Spinal cord (tissue), 9 donors: ENCODE measurements at regions not wholly inside any gene's neighbourhood (a gene's known extent, or its start where the extent isn't known, plus 50 kb on each side); places are given as distances from the start of the nearest gene placed in this dataset.
A peak's percentile ranks its signal among the peaks of the same experiment; 100 is the strongest.

Experiments used
- DNase-seq, 6 donors: peaks; one replicate each; pipeline versions ENCODE4 v3.0.0 to v3.0.0-alpha.2; 2013 to 2015; ENCODE audit warnings: low spot score in 6 of 6, low read depth in 4 of 6
- H3K27ac ChIP-seq: one replicate; pipeline ENCODE4 v1.5.1; 2013; ENCODE audit warnings: low read depth, low read length, control low read depth
- H3K27me3 ChIP-seq: one replicate; pipeline ENCODE4 v1.6.1; 2013; ENCODE audit warnings: low read length; ENCODE audit not compliant: control insufficient read depth, insufficient read depth
- H3K36me3 ChIP-seq: one replicate; pipeline ENCODE4 v1.6.1; 2013; ENCODE audit warnings: low read length; ENCODE audit not compliant: control insufficient read depth, insufficient read depth
- H3K4me1 ChIP-seq: one replicate; pipeline ENCODE4 v1.6.1; 2013; ENCODE audit warnings: low read length; ENCODE audit not compliant: control insufficient read depth, insufficient read depth
- H3K4me3 ChIP-seq: one replicate; pipeline ENCODE4 v1.5.1; 2013; ENCODE audit warnings: low read depth, low read length, control low read depth
- H3K9me3 ChIP-seq: one replicate; pipeline ENCODE4 v1.6.1; 2013; ENCODE audit warnings: low read length; ENCODE audit not compliant: control insufficient read depth, insufficient read depth
- WGBS: methylation state at CpG from one replicate; pipeline ENCODE4 v1.1.5; 2013; ENCODE audit warnings: missing lambda C conversion rate; ENCODE audit not compliant: insufficient coverage; 5-methylcytosine and 5-hydroxymethylcytosine counted together
- donor health status: healthy.

DNA sequence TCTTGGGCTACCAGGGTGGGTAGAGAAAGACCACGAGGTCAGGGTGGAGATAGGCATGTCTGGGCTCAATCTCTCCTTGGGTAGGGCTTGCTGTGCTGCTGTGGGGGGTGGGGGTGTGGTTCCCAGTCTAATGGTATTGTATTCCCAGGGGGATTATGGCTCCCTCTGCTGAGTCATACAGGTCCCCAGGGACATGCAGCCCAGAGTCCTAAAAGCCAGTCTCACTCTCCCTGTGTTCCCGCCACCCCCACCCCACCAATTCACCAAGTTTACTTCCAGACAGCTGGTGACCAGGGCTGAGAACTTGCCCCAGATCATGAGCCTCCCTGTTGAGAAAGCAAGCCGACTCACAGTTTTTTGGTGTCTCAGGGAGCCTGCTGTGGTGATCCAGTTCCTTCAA lies 367.6 kb downstream of the C12orf75 start:
- Histone ChIP-seq H3K4me1 (no peaks in the 10 kb centered on the region), H3K9me3 (no peaks in the 10 kb centered on the region), H3K4me3 (no peak overlapping the region), H3K36me3 (no peaks in the 10 kb centered on the region), H3K27ac (no peak overlapping the region), H3K27me3 (no peaks in the 10 kb centered on the region)
- no peak for DNase-seq
- WGBS = 74% methylated on average over 2 of the region's 3 CpGs

- Histone ChIP-seq H3K9me3 (no peaks in the 10 kb centered on the region), H3K4me1 (no peaks in the 10 kb centered on the region)
Measured at GRCh38 chr12:105699209-105699608, 368.7 kb downstream of the C12orf75 start.

DNA sequence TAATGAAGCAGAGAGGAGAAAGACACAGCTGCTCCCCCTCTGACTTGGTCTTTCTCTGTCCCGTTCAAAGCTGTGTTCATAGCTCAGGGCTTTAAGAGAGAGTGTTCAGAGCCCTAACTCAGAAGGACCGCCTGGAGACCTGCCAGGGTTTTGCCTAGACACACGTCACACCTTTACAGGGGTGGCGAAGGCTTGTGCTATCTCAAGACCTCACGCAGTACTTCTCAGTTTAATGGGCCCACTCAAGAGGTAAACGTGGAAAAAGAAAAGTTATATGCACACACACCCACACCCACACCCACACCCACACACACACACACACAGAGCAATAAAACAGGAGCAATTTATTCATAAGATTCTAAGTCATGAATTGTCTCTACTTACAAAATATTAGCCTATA lies 374.3 kb downstream of the C12orf75 start:
- Histone ChIP-seq H3K9me3 (no peaks in the 10 kb centered on the region), H3K4me1 (peaks cover 5% of the 10 kb centered on the region), H3K27me3 (no peaks in the 10 kb centered on the region), H3K27ac (no peak overlapping the region), H3K4me3 (no peak overlapping the region), H3K36me3 (no peaks in the 10 kb centered on the region)
- WGBS = 33% methylated on average over 1 of the region's 6 CpGs
- DNase-seq = no peak

More at GRCh38 chr12:105699209-105699608, 368.7 kb downstream of the C12orf75 start:
- no peaks in the 10 kb centered on the region for H3K36me3 ChIP-seq
- no CpG with 5 or more reads among the region's 1 CpG for WGBS
- no peak overlapping the region for H3K4me3 ChIP-seq
- H3K27me3 ChIP-seq = no peaks in the 10 kb centered on the region
- no peak overlapping the region for H3K27ac ChIP-seq
- no peak for DNase-seq

GRCh38 chr12:105705235-105705634 lies 374.7 kb downstream of the C12orf75 start:
- H3K36me3 ChIP-seq = no peaks in the 10 kb centered on the region
- WGBS = 84% methylated on average over 4 of the region's 8 CpGs
- no peak for DNase-seq
- no peaks in the 10 kb centered on the region for H3K9me3 ChIP-seq
- H3K27ac ChIP-seq = no peak overlapping the region
- H3K27me3 ChIP-seq = no peaks in the 10 kb centered on the region
- H3K4me1 ChIP-seq = peaks cover 5% of the 10 kb centered on the region
- H3K4me3 ChIP-seq = no peak overlapping the region

DNA sequence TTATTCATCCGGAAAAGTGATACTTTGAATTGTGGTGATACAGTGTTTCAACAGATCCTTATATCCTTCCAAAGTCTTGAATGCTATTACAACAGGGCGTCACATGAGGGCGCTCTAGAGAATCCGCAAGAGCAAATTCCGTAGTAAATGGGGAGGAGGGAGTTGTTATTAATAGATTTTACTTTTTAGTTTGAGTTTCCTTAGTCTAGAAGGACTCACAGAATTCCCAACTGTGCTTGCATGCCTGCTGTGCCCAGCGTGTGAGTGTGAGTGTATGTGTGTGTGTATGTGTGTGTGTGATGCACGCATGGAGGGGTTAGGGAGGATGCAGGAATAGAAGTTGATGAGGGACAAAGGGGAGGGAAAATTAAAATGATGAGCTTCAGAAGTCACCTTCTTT lies 375.3 kb downstream of the C12orf75 start:
- H3K27ac ChIP-seq = no peak overlapping the region
- WGBS = 26% methylated on average over 6 of the region's 7 CpGs
- no peaks in the 10 kb centered on the region for H3K27me3 ChIP-seq
- peak in 3 of 6 donors; percentile 44 to 88 (median 73) for DNase-seq
- peaks cover 5% of the 10 kb centered on the region for H3K4me1 ChIP-seq
- H3K36me3 ChIP-seq = no peaks in the 10 kb centered on the region
- no peak overlapping the region for H3K4me3 ChIP-seq
- H3K9me3 ChIP-seq = no peaks in the 10 kb centered on the region

DNA sequence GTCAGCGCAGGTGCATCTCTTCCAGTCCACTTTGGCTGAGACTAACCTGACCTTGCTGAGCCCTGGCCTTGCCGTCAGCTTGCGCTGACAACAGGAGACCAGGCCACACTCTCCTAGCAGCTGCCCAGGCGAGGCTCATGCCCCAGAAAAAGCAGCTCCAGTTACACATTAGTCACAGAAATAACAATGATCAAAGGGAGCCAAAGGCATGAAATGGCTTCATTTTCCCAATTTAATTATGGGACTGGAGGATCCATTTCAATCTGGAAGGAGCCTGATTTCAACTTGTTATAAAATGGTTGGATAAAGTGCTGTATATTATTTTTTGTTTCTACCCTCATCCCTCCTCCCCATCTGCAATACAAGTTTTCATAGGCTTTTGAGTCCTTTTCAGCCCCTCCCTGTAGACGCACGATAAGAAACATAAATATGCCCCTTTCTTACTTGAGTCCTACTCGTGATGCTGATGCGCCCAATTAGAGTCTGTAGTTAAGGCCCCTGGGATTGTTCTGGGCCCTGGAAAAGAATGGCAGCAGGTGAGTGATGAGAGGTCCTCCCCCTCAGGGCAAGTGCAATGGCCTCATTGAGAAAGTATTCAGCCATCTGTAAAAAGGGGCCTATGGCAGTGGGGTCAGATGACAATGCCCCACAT lies 376.0 kb downstream of the C12orf75 start:
- Histone ChIP-seq H3K36me3 (no peaks in the 10 kb centered on the region), H3K27me3 (no peaks in the 10 kb centered on the region), H3K4me1 (peaks cover 5% of the 10 kb centered on the region), H3K9me3 (no peaks in the 10 kb centered on the region), H3K4me3 (no peak overlapping the region), H3K27ac (no peak overlapping the region)
- 83% methylated on average over 8 of the region's 8 CpGs for WGBS
- no peak for DNase-seq

DNA sequence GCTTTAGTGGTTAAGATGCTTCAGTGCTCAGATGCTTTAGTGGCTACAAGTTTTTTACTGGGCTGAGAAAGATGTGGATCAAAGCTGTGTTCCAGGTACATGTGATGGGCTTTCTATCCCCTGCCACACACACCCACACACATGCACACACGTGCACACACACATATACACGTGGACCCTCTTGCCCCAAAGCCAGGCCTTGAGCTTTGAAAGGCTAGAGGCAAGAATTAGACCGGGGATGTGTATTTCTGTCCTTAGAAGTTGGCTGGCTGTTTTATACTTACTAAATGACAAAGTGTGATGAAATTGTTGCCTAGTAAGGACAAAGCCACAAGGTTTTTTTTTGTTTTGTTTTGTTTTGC lies 376.5 kb downstream of the C12orf75 start:
- Histone ChIP-seq H3K4me3 (no peak overlapping the region), H3K27ac (no peak overlapping the region), H3K9me3 (no peaks in the 10 kb centered on the region), H3K27me3 (no peaks in the 10 kb centered on the region), H3K36me3 (no peaks in the 10 kb centered on the region), H3K4me1 (peaks cover 5% of the 10 kb centered on the region)
- WGBS = 100% methylated on average over 1 of the region's 3 CpGs
- DNase-seq = no peak

- Histone ChIP-seq H3K9me3 (no peaks in the 10 kb centered on the region), H3K36me3 (no peaks in the 10 kb centered on the region), H3K27me3 (no peaks in the 10 kb centered on the region), H3K27ac (peak overlapping the region; percentile 1), H3K4me3 (no peak overlapping the region), H3K4me1 (no peaks in the 10 kb centered on the region)
- peak in 1 of 6 donors; percentile 26 for DNase-seq
- WGBS = no CpG with 5 or more reads among the region's 4 CpGs
Measured at GRCh38 chr12:105713606-105714305, 383.3 kb downstream of the C12orf75 start.

- Histone ChIP-seq H3K36me3 (no peaks in the 10 kb centered on the region), H3K27me3 (no peaks in the 10 kb centered on the region), H3K9me3 (no peaks in the 10 kb centered on the region), H3K4me3 (no peak overlapping the region), H3K27ac (no peak overlapping the region), H3K4me1 (no peaks in the 10 kb centered on the region)
- DNase-seq = no peak
- WGBS = 81% methylated on average over 5 of the region's 5 CpGs
Measured at GRCh38 chr12:105716621-105717020, 386.1 kb downstream of the C12orf75 start.
